Naive thymus-derived CD4-positive, alpha-beta T cell (primary cell): ENCODE measurements at regions not wholly inside any gene's neighbourhood (a gene's known extent, or its start where the extent isn't known, plus 50 kb on each side); places are given as distances from the start of the nearest gene placed in this dataset.

ENCODE experiments used
- ATAC-seq: fragments of 150-1000 bp; cut with Tn5 transposase; 2 replicates; pipeline ENCODE4 v1.10.0; 2021; ENCODE audit warnings: mild to moderate bottlenecking, moderate library complexity
- CTCF ChIA-PET: fragments of 350-600 bp; sonication (Branson Sonifier 250); formaldehyde crosslinking; loops from one replicate; lab custom pipeline; 2021; ENCODE audit warnings: antibody characterized with exemption; lab: Charles Lee
- POLR2A ChIA-PET: fragments of 350-600 bp; sonication (Branson Sonifier 250); formaldehyde crosslinking; loops from one replicate; lab custom pipeline; 2021; ENCODE audit warnings: antibody characterized with exemption, inconsistent platforms; lab: Charles Lee
- DNase-seq, 9 donors: peaks; one replicate each; pipeline versions ENCODE4 v3.0.0 to v3.0.0-alpha.2; 2020 to 2022; ENCODE audit warnings: mixed read lengths in 1 of 9
- H3K27ac ChIP-seq: one replicate; pipeline ENCODE4 v1.7.0; 2013; ENCODE audit warnings: mild to moderate bottlenecking, low read depth, low read length, moderate library complexity
- H3K27me3 ChIP-seq, 2 donors: one replicate each; pipeline ENCODE4 v1.7.0; 2013; ENCODE audit warnings: low read length in 2 of 2, mild to moderate bottlenecking in 2 of 2, moderate library complexity in 2 of 2; ENCODE audit not compliant: control insufficient read depth in 2 of 2, insufficient read depth in 2 of 2
- H3K36me3 ChIP-seq, 3 experiments: 1 replicate in 2 of 3; 2 replicates in 1 of 3; pipeline ENCODE4 v1.7.0; 2013; ENCODE audit warnings: low read length in 3 of 3, mild to moderate bottlenecking in 3 of 3, moderate library complexity in 1 of 3; ENCODE audit not compliant: insufficient read depth in 3 of 3, control insufficient read depth in 2 of 3
- H3K4me1 ChIP-seq, 2 donors: one replicate each; pipeline ENCODE4 v1.7.0; 2013; ENCODE audit warnings: low read length in 2 of 2, mild to moderate bottlenecking in 2 of 2, moderate library complexity in 1 of 2; ENCODE audit not compliant: control insufficient read depth in 2 of 2, insufficient read depth in 2 of 2
- H3K4me3 ChIP-seq: 2 replicates; pipeline ENCODE4 v1.7.0; 2013; ENCODE audit warnings: mild to moderate bottlenecking, low read length
- H3K9me3 ChIP-seq, 3 experiments: 1 replicate in 2 of 3; 2 replicates in 1 of 3; pipeline ENCODE4 v1.7.0; 2013; ENCODE audit warnings: low read length in 3 of 3; ENCODE audit not compliant: control insufficient read depth in 2 of 3
- H3K27ac Mint-ChIP-seq, 9 donors: one replicate each; pipeline ENCODE4 v1.8.0; 2020 to 2022; ENCODE audit warnings: mixed read lengths in 9 of 9, mild to moderate bottlenecking in 8 of 9, moderate library complexity in 5 of 9, inconsistent platforms in 2 of 9
- H3K27me3 Mint-ChIP-seq, 5 donors: one replicate each; pipeline ENCODE4 v1.8.0; 2021 to 2022; ENCODE audit warnings: mixed read lengths in 5 of 5, mild to moderate bottlenecking in 1 of 5
- H3K36me3 Mint-ChIP-seq, 5 donors: one replicate each; pipeline ENCODE4 v1.8.0; 2020 to 2022; ENCODE audit warnings: mixed read lengths in 5 of 5, mild to moderate bottlenecking in 3 of 5, inconsistent platforms in 1 of 5
- H3K4me1 Mint-ChIP-seq, 7 donors: one replicate each; pipeline ENCODE4 v1.8.0; 2020 to 2022; ENCODE audit warnings: mixed read lengths in 7 of 7, mild to moderate bottlenecking in 3 of 7, inconsistent platforms in 1 of 7
- H3K4me3 Mint-ChIP-seq, 10 donors: one replicate each; pipeline ENCODE4 v1.8.0; 2020 to 2022; ENCODE audit warnings: mild to moderate bottlenecking in 10 of 10, mixed read lengths in 10 of 10, moderate library complexity in 6 of 10, inconsistent platforms in 2 of 10
- H3K9me3 Mint-ChIP-seq, 11 donors: one replicate each; pipeline ENCODE4 v1.8.0; 2020 to 2022; ENCODE audit warnings: mixed read lengths in 11 of 11, mild to moderate bottlenecking in 4 of 11, inconsistent platforms in 1 of 11, moderate library complexity in 1 of 11
- intact Hi-C, 2 donors: fragments of 100-400 bp; cut with micrococcal nuclease; formaldehyde crosslinking; loops; one replicate each; pipeline ENCODE4 v1.15.1; 2023

GRCh38 chr3:181554233-181554765, 157.4 kb upstream of the SOX2 start:
- Histone ChIP-seq H3K4me1 (no peaks in the 10 kb centered on the region), H3K36me3 (no peaks in the 10 kb centered on the region), H3K9me3 (no peaks in the 10 kb centered on the region), H3K27ac (no peak overlapping the region), H3K27me3 (no peaks in the 10 kb centered on the region), H3K4me3 (no peak overlapping the region)
- ChIA-PET CTCF (no interaction called here), POLR2A (no interaction called here)
- DNase-seq (no peak), ATAC-seq (no peak)
- intact Hi-C loops, result no loop called here
- H3K4me1 Mint-ChIP-seq, result no peaks in the 10 kb centered on the region
- no peak overlapping the region for H3K4me3 Mint-ChIP-seq
- no peaks in the 10 kb centered on the region for H3K36me3 Mint-ChIP-seq
- H3K27me3 Mint-ChIP-seq, result no peaks in the 10 kb centered on the region
- H3K9me3 Mint-ChIP-seq, result peaks cover 0 to 18% (median 3%) of the 10 kb centered on the region in 11 donors
- H3K27ac Mint-ChIP-seq, result no peak overlapping the region

GRCh38 chr3:181549266-181549665, 162.5 kb upstream of the SOX2 start:
- Mint-ChIP-seq H3K36me3 (no peaks in the 10 kb centered on the region), H3K27me3 (no peaks in the 10 kb centered on the region), H3K27ac (no peak overlapping the region), H3K4me3 (no peak overlapping the region), H3K4me1 (no peaks in the 10 kb centered on the region), H3K9me3 (peaks cover 0 to 44% (median 16%) of the 10 kb centered on the region in 11 donors)
- ChIA-PET POLR2A (no interaction called here), CTCF (no interaction called here)
- DNase-seq, result no peak
- Histone ChIP-seq H3K9me3 (no peaks in the 10 kb centered on the region), H3K27ac (no peak overlapping the region), H3K27me3 (no peaks in the 10 kb centered on the region), H3K4me1 (no peaks in the 10 kb centered on the region), H3K36me3 (no peaks in the 10 kb centered on the region), H3K4me3 (no peak overlapping the region)
- no peak for ATAC-seq
- intact Hi-C loops, result no loop called here

- no peaks in the 10 kb centered on the region for H3K36me3 Mint-ChIP-seq
- ChIA-PET POLR2A (no interaction called here), CTCF (interaction anchor here (0.7 kb wide), 1 partner anchor 9 kb away, joined by 3 read pairs; no protein-coding TSS in a partner anchor)
- no peak overlapping the region for H3K4me3 Mint-ChIP-seq
- intact Hi-C loops, result no loop called here
- H3K27me3 Mint-ChIP-seq, result no peaks in the 10 kb centered on the region
- Histone ChIP-seq H3K4me3 (no peak overlapping the region), H3K4me1 (no peaks in the 10 kb centered on the region), H3K36me3 (no peaks in the 10 kb centered on the region), H3K27ac (no peak overlapping the region), H3K9me3 (no peaks in the 10 kb centered on the region), H3K27me3 (no peaks in the 10 kb centered on the region)
- H3K9me3 Mint-ChIP-seq, result peaks cover 3 to 50% (median 10%) of the 10 kb centered on the region in 11 donors
- H3K4me1 Mint-ChIP-seq, result no peaks in the 10 kb centered on the region
- DNase-seq, result no peak
- H3K27ac Mint-ChIP-seq, result no peak overlapping the region
- ATAC-seq, result no peak
These were observed 170.3 kb upstream of the SOX2 start for GRCh38 chr3:181541414-181541813.

GRCh38 chr3:181534781-181535221, 176.9 kb upstream of the SOX2 start:
- Histone ChIP-seq H3K4me3 (no peak overlapping the region), H3K4me1 (no peaks in the 10 kb centered on the region), H3K36me3 (no peaks in the 10 kb centered on the region), H3K9me3 (no peaks in the 10 kb centered on the region), H3K27ac (no peak overlapping the region), H3K27me3 (no peaks in the 10 kb centered on the region)
- intact Hi-C loops, result no loop called here
- DNase-seq (no peak), ATAC-seq (no peak)
- Mint-ChIP-seq H3K27me3 (no peaks in the 10 kb centered on the region), H3K9me3 (peaks cover 0 to 30% (median 6%) of the 10 kb centered on the region in 11 donors), H3K36me3 (peaks cover 0 to 4% (median 0%) of the 10 kb centered on the region in 5 donors), H3K4me1 (peaks cover 0 to 2% (median 0%) of the 10 kb centered on the region in 7 donors), H3K27ac (no peak overlapping the region), H3K4me3 (no peak overlapping the region)
- POLR2A ChIA-PET, result no interaction called here
- CTCF ChIA-PET, result no interaction called here

- Histone ChIP-seq H3K4me1 (no peaks in the 10 kb centered on the region), H3K36me3 (no peaks in the 10 kb centered on the region), H3K27ac (no peak overlapping the region), H3K9me3 (no peaks in the 10 kb centered on the region), H3K27me3 (no peaks in the 10 kb centered on the region), H3K4me3 (no peak overlapping the region)
- no peak overlapping the region for H3K4me3 Mint-ChIP-seq
- H3K36me3 Mint-ChIP-seq, result peaks cover 0 to 4% (median 0%) of the 10 kb centered on the region in 5 donors
- peaks cover 0 to 2% (median 0%) of the 10 kb centered on the region in 7 donors for H3K4me1 Mint-ChIP-seq
- POLR2A ChIA-PET, result no interaction called here
- CTCF ChIA-PET, result no interaction called here
- H3K27me3 Mint-ChIP-seq, result no peaks in the 10 kb centered on the region
- intact Hi-C loops, result no loop called here
- no peak overlapping the region for H3K27ac Mint-ChIP-seq
- DNase-seq, result no peak
- no peak for ATAC-seq
- peaks cover under 1 to 25% (median 6%) of the 10 kb centered on the region in 11 donors for H3K9me3 Mint-ChIP-seq
These were observed 177.9 kb upstream of the SOX2 start for GRCh38 chr3:181533811-181534210.

- H3K27ac ChIP-seq, result no peak overlapping the region
- H3K4me3 ChIP-seq, result no peak overlapping the region
- Mint-ChIP-seq H3K36me3 (peaks cover 0 to 4% (median 0%) of the 10 kb centered on the region in 5 donors), H3K4me1 (peaks cover 0 to 2% (median 0%) of the 10 kb centered on the region in 7 donors), H3K9me3 (peaks cover 4 to 34% (median 11%) of the 10 kb centered on the region in 11 donors), H3K4me3 (no peak overlapping the region), H3K27ac (no peak overlapping the region), H3K27me3 (no peaks in the 10 kb centered on the region)
- no peaks in the 10 kb centered on the region for H3K36me3 ChIP-seq
- ChIA-PET CTCF (no interaction called here), POLR2A (no interaction called here)
- no peak for ATAC-seq
- no peaks in the 10 kb centered on the region for H3K27me3 ChIP-seq
- DNase-seq, result no peak
- H3K9me3 ChIP-seq, result no peaks in the 10 kb centered on the region
- intact Hi-C loops, result no loop called here
- H3K4me1 ChIP-seq, result no peaks in the 10 kb centered on the region
These were observed 181.1 kb upstream of the SOX2 start for GRCh38 chr3:181530584-181530983.

- POLR2A ChIA-PET, result no interaction called here
- peaks cover 0 to 11% (median 0%) of the 10 kb centered on the region in 5 donors for H3K36me3 Mint-ChIP-seq
- DNase-seq, result no peak
- intact Hi-C loops, result no loop called here
- no peak for ATAC-seq
- Histone ChIP-seq H3K27me3 (no peaks in the 10 kb centered on the region), H3K4me3 (no peak overlapping the region), H3K4me1 (no peaks in the 10 kb centered on the region), H3K9me3 (peaks cover 0 to 7% (median 0%) of the 10 kb centered on the region in 3 experiments), H3K36me3 (no peaks in the 10 kb centered on the region), H3K27ac (no peak overlapping the region)
- H3K4me1 Mint-ChIP-seq, result no peaks in the 10 kb centered on the region
- CTCF ChIA-PET, result no interaction called here
- H3K27me3 Mint-ChIP-seq, result no peaks in the 10 kb centered on the region
- H3K4me3 Mint-ChIP-seq, result no peak overlapping the region
- H3K27ac Mint-ChIP-seq, result no peak overlapping the region
- H3K9me3 Mint-ChIP-seq, result peaks cover 15 to 79% (median 26%) of the 10 kb centered on the region in 11 donors
These were observed 189.9 kb upstream of the SOX2 start for GRCh38 chr3:181521831-181522230.
